ENCODE measurements at regions not wholly inside any gene's neighbourhood (a gene's known extent, or its start where the extent isn't known, plus 50 kb on each side); places are given as distances from the start of the nearest gene placed in this dataset.
"Not testable (repeated sequence)": the region's sequence is repeated elsewhere in the genome, so short reads cannot be mapped to it uniquely, and the experiment has no call there.

DNA sequence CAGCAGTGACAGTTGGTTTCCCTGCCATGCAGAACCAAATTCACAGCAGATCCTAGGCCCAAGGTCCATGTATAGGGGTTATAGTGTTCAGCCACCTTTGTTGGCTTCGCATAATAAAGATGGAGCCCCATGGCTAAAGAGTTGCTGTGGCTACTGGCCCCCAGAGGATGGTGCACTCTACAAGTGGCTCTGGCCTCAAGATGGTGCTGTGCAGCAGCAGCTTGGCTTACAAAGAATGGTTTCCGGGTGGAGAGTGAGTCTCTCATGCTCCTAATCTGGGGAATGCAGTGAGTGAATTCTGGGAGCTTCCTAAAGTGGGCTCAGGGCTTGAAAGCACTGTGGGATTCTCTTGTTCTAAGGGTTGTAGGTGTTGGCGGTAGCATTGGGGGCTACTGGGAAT, 1199.7 kb downstream of the CNTNAP5 start:
- no peak for DNase-seq

DNA sequence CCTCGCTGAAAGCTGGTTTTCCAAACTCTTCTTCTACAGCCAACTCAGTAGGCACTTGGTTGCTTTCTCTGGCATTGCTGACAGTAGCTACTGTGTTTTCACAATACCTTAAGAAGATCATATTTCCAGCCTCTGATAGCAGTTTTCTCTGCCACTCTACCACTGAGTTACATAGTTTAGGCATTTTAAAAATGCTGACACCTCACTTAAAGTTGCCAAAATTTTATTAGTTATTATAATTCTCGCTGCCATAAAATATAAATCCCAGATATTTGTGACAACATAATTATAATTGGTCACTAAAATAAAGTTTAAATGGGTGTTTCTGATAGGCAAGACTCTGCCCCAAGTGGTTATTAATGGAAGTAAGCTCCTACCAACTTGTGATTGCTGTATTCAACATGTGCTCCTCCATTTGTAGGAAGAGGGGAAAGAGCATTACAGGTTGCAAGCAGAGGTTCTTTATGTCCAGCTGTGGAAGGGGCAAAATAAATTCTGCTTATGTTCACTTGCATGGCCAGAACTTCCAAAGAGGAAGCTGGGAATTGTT, 1202.8 kb downstream of the CNTNAP5 start:
- no peak for DNase-seq

DNA sequence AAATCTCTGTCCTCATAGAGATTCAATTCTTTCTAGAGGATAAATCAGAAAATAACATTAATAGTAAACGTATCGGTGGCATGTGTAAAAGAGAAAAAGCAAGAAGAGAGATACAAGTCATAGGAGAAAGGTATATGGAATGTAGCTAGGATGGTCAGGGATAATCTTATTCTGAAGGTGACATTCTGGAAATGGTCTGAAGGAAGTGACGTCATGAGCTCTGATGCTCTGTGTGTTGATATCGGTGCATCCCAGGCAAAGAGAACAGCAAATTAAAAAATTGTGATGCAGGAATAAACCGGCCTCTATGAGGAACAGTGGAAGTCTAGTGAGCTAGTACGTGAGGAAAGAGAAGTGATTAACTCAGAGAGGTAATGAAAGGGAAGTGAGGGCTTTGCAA, 1215.8 kb downstream of the CNTNAP5 start:
- no peak for DNase-seq

DNA sequence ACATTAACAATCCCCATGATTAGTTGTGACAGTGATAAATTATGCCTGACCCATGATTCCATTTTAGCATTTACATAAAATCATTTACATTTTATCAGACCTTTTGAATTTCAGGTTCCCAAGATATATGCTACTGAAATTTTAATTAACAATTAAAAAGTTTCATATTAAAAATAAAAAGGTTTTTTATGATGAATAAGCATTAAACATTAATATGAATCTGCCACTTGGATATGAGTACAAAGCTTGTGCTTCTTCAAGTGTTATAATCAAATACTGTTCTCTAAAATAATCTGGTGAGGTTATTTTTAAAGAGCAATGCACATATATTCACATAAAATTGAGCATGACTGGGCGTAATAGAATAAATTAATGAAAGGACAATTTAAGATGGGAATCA, 1218.0 kb downstream of the CNTNAP5 start:
- no peak for DNase-seq

DNA sequence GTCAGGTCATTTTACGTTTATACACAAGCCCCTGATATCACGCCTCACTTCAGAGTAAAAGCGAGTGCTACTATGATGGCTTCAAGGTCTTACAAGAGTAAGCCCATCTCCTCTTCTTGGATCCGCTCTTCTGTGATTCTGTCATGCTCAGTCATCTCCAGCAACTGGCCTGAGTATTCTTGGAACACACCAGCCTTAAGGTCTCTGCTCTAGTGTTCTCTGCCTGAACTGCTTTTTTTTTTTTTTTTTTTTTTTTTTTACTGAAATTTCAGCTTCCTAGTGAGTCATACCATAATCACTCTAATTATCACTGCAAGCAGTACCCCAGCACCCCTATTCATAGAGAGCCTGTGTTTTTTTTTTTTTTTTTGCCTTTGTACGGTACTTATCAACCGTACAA, 1228.9 kb downstream of the CNTNAP5 start:
- DNase-seq = no peak

DNA sequence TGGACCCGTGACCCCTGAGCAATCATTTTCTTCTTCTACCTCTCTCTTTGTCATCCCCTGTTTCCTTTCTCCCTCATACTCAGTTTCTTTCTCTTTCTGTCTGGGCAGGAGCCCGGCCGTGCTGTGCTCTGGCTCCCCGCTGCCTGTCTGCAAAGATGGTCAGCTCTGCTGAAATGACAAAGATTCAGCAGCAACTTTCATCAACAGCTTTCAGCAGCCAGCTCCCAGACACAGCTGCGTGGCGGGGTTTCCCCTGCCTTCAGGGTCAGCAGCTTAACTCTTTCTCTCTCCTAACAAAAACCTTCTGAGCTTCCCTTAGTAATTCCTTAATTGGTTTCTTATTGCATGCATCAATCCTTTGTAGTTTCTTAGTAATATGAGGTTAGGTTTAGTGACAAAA, 1234.4 kb downstream of the CNTNAP5 start:
- DNase-seq = no peak

DNA sequence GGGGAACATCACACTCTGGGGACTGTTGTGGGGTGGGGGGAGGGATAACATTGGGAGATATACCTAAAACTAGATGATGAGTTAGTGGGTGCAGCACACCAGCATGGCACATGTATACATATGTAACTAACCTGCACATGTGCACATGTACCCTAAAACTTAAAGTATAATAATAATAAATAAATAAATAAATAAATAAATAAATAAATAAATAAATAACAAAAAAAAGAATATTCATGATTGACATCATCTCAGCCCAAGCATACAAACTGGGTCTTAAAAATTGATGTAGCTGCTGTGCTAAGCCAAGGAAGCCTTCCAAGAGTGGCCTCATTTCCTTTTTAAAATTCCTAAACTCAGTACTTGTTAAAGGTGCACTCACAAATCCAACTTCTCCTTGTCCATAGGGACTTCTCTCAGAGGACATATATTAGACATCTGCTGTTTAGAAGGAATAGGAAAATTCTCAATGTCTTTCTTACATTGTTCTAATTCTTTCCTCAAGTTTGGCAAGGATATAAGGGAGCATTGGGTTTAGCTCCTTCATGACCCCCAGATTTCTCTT, 1235.4 kb downstream of the CNTNAP5 start:
- not testable (repeated sequence) for DNase-seq

DNA sequence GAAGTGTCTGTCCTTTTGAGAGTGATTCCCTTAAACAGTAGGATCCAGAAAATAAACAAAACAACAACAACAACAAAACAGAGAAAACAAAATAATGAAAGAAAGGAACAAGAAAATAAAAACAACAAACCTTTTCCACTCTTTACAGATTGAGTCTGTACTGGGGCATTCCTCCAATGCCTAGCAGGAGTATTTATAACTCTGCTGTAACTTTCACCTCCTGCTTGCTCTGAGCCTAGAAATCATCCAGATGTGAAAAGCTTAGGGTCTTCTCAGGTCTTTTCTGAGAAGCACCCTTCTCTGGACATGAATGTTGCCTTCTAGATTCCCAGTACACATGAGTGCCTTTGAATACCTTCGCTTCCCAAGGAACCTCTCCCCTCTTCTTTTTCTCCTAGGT, 1239.4 kb downstream of the CNTNAP5 start:
- DNase-seq = no peak

DNA sequence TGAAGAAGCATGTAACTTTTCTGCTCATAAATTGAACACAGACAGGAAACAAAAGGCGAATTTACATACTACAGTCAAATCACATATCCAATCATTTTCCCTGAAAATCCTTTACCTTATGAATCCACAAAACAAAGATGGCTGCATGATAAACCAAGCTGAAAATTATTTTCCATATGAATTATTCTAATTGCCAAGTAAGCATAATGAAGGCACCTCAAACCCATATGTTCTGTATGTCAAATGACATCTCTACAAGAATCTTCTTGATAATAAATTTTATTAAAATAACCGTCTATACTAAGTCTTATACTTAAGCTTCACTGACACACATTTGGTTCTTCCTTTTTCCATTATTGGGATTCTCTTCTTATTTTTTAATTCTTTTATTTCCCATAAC, 1242.6 kb downstream of the CNTNAP5 start:
- DNase-seq = no peak

DNA sequence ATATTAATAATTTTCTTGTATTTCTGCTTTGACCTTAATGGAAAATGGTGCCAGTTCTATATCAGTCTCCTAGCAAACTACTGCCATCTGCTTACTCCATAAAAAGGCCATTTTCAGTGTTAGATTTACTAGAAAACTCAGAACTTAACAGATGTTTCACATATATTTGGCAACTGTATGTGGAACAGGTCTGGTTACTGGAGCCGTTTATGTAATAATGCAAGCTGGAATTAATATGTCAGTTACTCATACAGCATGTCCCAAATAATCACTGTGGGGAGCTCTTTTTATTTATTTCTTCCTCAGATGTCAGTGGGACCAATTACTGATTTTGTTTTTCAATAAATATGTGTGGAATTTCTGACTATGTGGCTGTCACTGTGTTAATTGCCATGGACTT, 1247.6 kb downstream of the CNTNAP5 start:
- no peak for DNase-seq

DNA sequence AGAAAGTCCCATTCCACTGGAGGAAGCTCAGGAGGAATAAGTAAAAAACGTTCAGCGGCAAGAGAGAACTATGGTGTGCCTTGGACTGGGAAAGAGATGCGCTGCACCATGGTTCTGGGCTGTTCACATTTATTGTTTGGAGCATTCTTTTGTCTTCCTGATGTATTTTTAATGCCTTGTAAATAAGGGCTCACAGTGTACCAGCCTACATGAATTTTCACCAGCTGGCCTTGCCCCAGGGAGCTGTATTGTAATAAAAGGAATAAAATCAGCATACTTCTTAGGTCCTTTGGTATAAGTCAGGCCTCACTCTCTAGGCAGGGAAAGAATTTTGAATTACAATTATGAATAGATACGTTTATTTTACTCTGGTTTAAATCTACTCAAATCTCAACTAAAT, 1249.6 kb downstream of the CNTNAP5 start:
- DNase-seq = no peak

DNA sequence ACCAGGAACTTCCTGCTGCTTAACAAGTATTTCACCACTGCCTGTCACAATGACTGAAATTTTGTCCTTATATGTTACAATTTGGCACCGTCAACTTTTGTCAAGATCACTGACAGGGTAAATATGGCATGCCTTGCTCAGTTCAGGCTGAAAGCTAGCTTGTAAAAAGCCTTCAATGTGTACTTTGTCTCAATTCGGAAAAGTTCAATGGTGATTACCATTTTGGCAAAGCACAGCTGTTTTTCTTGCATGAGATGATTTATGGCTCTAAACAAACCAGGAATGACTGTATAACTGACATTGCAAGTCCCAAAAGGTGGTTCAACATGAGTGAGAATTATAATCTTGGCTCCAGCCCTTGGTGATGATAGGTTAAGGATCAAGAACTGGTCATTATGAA, 1255.2 kb downstream of the CNTNAP5 start:
- DNase-seq = no peak

DNA sequence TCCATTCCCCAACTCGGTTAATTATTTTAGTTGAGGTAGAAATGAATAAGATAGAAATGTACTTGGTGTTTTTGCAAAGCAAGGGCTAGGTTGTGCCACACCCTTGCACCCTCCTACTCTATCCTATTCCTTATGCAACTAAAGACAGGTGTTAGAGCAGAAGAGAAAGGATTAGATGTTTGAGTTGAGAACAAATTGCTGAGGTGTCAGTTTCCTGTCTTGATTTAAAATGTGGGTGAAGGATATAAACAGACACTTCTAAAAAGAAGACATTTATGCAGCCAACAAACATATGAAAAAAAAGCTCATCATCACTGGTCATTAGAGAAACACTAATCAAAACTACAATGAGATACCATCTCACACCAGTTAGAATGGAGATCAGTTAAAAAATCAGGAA, 1256.2 kb downstream of the CNTNAP5 start:
- no peak for DNase-seq

DNA sequence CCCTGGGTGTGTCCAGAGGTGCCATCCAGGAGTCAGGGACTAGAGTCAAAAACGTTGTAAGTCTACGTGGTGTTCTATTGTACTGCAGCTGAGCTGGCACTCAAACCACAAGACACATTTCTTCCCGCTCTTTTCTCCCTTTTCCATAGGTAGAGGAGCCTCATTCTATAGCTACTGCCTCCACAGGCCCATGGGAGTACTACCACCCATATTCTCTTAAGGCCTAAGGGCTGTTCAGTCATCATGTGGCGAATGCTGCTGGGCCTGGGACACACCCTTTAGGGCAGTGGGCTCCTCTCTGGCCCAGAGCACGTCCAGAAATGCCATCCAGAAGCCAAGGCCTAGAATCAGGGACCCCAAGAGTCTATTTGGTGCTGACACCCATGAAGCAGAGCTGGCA, 1271.7 kb downstream of the CNTNAP5 start:
- no peak for DNase-seq

DNA sequence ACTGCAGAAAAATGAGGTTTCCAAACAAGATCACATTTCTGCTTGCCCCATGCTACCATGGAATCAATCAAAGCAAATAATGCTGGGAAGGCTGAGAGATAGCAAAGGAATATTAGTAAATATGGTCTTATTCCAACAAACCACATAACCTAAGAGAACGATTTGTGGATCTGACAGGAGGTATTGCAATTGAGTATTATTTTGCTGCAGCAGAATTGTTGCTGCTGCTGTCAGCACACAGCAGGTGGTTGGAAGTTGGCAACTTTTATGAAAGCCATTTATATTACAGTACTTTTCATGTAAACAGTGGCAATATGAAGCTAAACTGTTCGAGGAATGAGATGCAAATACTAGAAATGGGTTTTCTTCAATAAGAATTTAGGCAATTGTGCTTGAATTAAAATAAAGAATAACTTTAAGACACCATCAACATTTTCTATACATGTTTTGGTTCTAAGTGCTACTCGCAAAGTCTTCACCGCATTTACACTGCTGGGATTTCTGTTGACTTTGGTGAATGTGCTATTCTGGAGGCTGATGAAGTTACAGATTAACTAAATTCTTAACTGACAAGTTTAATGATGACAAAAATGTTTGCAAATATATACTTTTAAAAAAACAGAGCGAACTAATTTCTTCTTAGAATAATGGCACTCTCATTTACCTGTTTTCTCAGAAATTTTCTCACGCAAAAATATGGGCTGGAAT, 1285.7 kb downstream of the CNTNAP5 start:
- no peak for DNase-seq

DNA sequence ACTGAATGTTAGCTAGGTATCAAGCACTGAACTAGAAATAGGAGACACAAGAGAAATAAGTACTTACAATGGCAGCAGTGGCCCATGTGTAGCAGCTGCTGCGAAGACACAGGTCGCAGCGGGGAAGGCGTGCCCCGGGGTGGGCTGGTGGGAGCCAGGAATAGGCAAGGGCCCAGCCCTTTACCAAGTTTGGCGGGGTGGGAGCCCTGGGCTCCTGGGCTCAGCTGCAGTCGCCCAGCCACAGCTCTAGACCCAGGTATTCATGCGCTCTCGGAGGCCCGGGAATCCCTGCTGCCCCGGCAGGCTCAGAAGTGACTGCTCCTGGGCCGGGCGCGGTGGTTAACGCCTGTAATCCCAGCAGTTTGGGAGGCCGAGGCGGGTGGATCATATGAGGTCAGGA, 1287.3 kb downstream of the CNTNAP5 start:
- DNase-seq = no peak

DNA sequence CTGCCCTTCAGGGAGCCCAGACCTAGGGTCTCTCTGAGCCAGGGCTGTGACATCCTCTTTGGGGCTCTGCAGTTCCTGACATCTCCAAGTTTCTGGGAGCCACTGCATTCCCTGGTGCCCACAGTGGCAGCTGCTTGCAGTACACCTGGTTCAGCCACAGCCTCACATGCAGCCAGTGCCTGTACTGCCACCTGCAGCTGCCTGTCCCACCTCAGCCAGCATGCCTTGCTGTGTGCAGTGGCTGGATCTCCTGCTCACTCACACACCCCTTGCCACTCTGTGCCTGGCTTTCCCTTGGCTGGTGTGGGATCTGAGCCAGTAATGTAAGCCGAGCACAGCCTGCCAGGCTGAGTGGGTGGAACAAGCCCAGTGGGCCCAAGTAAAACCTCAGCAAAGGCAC, 1288.7 kb downstream of the CNTNAP5 start:
- no peak for DNase-seq

DNA sequence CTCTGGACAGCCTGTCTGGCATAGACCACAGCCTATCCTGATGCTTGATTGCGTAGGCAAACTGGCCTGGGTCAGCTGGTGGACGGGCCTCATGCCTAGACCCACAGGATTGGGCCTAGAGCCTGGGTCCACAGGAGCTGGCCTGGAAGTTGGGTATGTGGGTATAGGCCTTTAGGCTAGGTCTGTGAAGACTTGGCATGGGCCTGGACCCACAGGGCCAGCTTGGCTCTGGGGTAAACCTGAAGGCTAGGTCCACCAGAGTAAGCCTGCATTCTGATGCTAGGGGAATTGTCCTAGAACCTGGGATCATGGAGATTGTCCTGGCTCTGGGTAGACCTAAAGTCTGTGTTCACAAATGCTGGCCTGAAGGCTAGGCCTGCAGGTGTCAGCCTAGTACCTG, 1293.7 kb downstream of the CNTNAP5 start:
- no peak for DNase-seq

DNA sequence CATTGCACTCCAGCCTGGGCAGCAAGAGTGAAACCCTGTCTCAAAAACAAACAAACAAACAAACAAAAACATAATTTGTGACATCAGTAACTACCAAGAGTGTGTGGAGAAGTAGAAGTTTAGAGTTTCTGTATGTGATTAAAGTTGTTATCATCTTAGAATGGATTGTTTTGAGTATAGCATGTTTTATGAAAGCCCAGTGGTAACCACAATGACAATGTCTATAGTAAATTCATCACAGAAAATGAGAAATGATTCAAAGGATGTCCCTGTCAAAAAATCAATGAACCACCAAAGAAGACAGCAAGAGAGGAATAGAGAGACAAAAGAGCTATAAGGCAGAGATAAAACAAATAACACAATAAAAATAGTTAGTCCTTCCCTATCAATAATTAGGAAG, 1299.2 kb downstream of the CNTNAP5 start:
- no peak for DNase-seq

DNA sequence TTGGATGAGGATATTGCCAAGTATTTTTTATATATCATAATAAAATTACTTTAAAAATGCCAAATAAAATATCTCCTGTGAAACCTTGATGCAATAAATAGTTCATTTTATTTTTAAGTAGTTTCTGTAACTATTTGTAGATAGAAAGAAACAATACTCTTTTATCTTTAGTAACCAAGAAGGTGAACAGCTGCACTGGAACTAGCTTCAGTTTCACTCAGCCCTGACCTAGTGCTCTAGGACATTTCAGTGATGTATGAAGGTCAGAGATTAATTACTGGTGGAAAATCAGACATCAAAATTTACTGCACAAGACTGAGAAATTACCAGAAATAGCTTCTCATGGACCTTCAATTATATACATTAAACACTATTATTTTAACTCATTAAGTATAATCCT, 1305.0 kb downstream of the CNTNAP5 start:
- no peak for DNase-seq

DNA sequence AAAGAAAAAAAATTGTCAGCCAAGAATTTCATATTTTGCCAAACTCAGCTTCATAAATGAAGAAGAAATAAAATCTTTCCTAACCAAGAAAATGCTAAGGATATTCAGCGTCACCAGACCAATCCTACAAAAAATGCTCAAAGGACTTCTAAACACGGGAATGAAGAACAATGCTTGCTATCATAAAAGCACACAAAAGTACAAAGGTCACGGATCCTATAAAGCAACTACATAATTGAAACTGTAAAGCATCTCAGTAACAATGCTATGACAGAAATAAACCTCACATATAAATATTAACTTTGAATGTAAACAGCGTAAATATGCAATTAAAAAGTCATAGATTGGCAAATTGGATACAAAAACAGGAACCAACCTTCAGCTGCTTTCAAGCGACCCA, 1314.6 kb upstream of the GYPC start:
- DNase-seq = no peak

DNA sequence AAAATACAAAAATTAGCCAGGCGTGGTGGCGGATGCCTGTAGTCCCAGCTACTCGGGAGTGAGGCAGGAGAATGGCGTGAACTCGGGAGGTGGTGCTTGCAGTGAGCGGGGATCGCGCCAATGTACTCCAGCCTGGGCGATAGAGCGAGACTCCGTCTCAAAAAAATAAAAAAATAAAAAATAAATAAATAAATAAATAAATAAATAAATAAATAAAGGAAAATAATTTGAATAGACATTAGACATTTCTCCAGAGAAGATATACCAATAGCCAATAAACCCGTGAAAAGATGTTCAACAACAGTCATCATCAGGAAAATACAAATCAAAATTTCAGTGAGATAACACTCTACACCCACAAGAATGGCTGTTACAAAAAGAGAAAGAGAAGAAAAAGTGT, 1302.4 kb upstream of the GYPC start:
- not testable (repeated sequence) for DNase-seq

DNA sequence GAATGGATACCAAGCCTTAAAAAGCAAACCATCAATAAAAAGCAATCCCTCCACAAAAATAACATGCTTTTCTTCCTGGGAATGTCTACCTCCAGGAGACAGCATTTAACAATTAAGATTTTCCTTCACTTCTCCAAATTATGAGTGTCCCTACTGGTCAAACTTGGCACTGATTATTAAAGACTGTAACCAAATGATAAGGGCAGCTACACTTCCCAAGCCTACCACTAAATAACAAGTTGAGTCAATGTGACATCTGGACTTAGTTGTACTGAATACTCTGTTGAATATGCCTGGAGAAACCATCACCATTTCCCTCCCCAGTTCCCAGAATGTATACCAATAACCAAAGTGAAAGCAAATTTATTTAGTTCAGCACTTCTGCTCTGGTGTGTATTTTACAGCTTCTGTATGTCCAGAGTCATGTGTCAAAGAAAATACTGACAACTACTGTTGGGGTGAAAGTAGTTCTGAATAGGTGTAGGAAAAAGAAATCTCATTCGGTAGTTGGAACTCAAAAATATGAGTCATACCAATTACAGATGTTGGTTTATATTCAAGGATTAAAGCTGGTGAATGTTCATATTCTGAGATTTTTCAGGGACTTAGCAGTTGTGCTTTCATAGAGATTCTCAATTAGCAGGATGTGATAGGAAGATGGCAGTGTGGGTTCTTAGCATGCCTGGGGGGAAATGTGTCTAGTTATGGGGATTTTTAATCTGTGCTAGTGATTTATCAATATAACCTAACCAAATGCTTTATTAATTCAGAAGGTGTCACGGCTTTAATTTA, 1291.6 kb upstream of the GYPC start:
- no peak for DNase-seq

DNA sequence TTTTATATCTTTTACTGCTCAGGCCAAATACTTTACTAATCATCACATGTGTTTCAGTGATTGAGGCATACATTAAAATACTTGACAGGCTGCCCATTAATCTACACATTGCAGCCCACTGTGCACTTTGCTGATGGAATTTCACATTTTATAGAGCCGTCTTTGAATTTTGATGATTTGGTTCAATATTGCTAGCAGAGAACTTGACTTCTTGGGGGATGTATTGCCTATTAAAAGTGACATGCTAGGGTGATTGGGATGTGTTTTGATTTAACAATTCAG, 1291.0 kb upstream of the GYPC start:
- no peak for DNase-seq
